ENCODE measurements at regions not wholly inside any gene's neighbourhood (a gene's known extent, or its start where the extent isn't known, plus 50 kb on each side); places are given as distances from the start of the nearest gene placed in this dataset.

DNA sequence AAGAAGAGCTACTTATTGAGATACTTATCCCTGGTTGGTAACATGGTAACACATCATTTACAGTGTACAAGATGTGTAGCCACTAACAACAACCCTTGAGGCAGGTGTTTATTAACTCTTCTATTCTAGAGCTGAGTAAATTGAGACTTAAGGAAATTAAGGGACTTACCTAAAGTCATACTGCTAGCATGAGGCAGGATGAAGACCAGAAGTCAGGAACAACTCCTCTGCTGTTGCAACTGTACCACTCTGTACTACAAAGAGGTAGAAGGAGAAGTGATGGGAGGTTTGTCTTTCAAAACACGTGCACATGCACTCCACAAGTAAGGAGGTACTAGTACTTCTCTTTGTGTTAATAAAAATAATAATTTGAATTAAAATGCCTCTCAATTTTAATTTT, 79.9 kb downstream of the LLPH start:
- ATAC-seq (ENCODE audit: low FRiP score) (no peak), DNase-seq (ENCODE audit: low spot score) (no peak)
- TF ChIP-seq, protein P1, sequence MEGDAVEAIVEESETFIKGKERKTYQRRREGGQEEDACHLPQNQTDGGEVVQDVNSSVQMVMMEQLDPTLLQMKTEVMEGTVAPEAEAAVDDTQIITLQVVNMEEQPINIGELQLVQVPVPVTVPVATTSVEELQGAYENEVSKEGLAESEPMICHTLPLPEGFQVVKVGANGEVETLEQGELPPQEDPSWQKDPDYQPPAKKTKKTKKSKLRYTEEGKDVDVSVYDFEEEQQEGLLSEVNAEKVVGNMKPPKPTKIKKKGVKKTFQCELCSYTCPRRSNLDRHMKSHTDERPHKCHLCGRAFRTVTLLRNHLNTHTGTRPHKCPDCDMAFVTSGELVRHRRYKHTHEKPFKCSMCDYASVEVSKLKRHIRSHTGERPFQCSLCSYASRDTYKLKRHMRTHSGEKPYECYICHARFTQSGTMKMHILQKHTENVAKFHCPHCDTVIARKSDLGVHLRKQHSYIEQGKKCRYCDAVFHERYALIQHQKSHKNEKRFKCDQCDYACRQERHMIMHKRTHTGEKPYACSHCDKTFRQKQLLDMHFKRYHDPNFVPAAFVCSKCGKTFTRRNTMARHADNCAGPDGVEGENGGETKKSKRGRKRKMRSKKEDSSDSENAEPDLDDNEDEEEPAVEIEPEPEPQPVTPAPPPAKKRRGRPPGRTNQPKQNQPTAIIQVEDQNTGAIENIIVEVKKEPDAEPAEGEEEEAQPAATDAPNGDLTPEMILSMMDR (IDR thresholded peaks at IDR 0.05) = no peak

DNA sequence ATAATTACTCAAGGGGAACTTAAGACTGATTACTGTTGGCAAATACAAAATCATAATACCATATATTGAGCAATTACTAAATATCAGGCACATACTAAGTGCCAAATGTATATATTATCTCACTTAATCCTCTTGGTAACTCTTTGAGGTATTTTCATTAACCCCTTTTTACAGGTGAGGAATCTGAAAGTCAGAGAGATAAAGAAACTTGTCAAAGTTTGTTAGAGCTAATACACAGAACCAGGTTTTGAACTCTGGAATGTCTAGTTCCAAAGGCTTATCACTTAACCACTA, 80.3 kb downstream of the LLPH start:
- TF ChIP-seq, protein P1 (IDR thresholded peaks at IDR 0.05) = no peak
- DNase-seq (ENCODE audit: low spot score) (no peak), ATAC-seq (ENCODE audit: low FRiP score) (no peak)

DNA sequence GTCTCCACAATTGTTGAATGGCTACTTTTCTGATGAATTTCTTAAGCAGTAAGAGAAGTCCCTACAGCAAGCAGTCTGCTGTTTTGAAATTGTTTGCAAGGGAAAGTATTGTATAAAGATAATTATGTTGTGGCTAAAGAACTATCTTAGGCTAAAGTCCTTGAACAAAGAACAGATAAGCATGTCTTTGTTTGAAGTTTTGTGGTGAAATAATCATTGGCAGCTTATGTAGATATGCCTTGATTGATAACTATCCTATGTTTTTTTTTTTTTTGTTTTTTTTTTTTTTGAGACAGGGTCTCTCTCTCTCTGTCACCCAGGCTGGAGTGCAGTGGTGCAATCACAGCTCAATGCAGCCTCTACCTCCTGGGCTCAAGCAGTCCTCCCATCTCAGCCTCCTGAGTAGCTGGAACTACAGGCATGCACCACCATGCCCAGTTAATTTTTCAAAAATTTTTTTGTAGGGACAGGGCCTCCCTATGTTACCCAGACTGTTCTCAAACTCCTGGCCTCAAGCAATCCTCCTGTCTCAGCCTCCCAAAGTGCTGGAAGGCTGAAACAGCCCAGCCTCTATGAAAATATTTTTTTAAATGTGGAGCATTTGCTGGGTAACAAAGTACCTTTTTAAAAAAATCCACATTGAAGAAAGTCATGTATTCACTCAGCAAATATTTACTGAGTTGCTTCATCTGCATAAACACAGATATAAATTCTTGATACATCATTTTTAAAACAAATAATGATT, 80.8 kb downstream of the LLPH start:
- TF ChIP-seq, protein P1 (IDR thresholded peaks at IDR 0.05) = no peak
- DNase-seq (ENCODE audit: low spot score) (no peak), ATAC-seq (ENCODE audit: low FRiP score) (no peak)

DNA sequence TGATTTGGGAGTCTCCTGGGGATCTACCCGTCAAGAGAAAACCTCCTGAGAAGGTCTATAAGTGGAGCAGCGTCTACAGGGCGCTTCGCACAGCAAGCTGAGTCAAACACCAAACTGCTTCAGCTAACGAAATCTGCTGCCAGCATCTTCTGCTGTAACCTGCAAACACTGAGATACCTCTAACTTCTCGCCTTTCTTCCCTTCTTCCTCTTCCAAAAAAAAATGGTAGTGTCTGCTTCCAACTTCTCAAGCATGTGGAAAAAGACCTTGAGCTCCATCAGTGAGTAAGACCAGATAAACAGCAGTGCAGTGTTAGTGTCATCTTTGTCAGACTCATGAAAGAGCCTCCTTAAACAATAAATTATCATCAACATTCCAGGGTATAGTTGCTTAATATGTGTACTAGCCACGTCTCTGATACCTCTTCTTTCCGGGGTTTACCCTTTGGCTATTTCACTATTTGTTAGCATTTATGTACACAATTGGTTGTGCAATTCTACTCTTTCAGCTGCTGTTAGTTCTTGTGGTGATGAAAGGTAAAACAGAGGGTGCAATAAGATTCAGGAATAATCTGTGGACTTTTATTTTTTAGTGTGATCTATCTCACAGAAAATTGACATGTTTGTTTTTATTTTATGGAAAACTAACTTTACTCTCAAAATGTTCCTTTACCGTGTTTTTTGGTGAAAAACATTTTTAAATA, 81.6 kb downstream of the LLPH start:
- DNase-seq (ENCODE audit: low spot score) = no peak
- TF ChIP-seq, protein P1 (IDR thresholded peaks at IDR 0.05) = no peak
- no peak for ATAC-seq (ENCODE audit: low FRiP score)

- TF ChIP-seq, protein P1 (IDR thresholded peaks at IDR 0.05) = no peak
- no peak for ATAC-seq (ENCODE audit: low FRiP score)
These were observed 82.2 kb downstream of the LLPH start for GRCh38 chr12:66048218-66048834.

DNA sequence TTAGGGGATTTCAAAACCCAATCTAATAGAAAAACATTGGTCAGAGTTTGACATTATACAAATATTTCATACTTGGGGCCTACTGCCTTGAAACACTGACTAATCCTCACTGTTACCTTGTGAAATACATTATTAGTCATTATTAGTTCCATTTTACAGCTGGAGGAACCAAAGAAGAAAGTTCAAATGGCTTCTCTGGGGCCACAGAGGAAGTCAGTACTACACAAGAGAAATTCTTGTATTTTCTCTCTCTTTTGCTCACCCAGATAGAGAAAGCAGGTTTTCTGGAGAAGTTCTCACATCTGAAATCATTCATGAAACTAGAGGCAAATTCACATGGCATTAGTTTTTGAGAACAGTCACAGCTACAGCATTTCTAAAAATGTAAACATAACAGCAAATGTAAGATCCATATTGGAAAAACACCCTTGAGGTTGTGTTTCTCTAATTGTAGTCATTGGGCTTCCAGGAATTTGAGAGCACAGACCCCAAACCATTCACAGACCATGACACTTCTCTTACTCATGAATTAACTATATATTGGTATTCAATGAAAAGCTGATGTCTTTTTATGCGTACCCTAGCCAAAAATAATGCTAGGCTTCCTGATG, 83.0 kb downstream of the LLPH start:
- DNase-seq (ENCODE audit: low spot score) (no peak), ATAC-seq (ENCODE audit: low FRiP score) (no peak)
- TF ChIP-seq, protein P1 (IDR thresholded peaks at IDR 0.05) = no peak

More at GRCh38 chr12:66048218-66048834, 82.2 kb downstream of the LLPH start:
- DNase-seq (ENCODE audit: low spot score) = no peak
